ENCODE measurements at regions not wholly inside any gene's neighbourhood (a gene's known extent, or its start where the extent isn't known, plus 50 kb on each side); places are given as distances from the start of the nearest gene placed in this dataset.
"Not testable (repeated sequence)": the region's sequence is repeated elsewhere in the genome, so short reads cannot be mapped to it uniquely, and the experiment has no call there.

- Histone ChIP-seq H3K4me3 (no peak overlapping the region), H3K9me3 (no peaks in the 10 kb centered on the region), H3K27me3 (no peaks in the 10 kb centered on the region), H3K4me1 (no peaks in the 10 kb centered on the region), H3K36me3 (no peaks in the 10 kb centered on the region), H3K27ac (no peak overlapping the region)
- no peak for DNase-seq
- TF ChIP-seq CTCF (IDR thresholded peaks at IDR 0.05), result no peak
- intact Hi-C loops (cut with DNase I; ENCODE audit: low total_unique reads), result no loop called here
Measured at GRCh38 chr3:118799303-118799702, 235.3 kb downstream of the IGSF11 start.

- no peaks in the 10 kb centered on the region for H3K27me3 ChIP-seq
- DNase-seq, result no peak
- no peak overlapping the region for H3K4me3 ChIP-seq
- H3K4me1 ChIP-seq, result no peaks in the 10 kb centered on the region
- H3K9me3 ChIP-seq, result no peaks in the 10 kb centered on the region
- intact Hi-C loops (cut with DNase I; ENCODE audit: low total_unique reads), result no loop called here
- no peaks in the 10 kb centered on the region for H3K36me3 ChIP-seq
- TF ChIP-seq CTCF (IDR thresholded peaks at IDR 0.05), result no peak
- H3K27ac ChIP-seq, result no peak overlapping the region
Measured at GRCh38 chr3:118801899-118802298, 232.7 kb downstream of the IGSF11 start.

GRCh38 chr3:118802325-118803095, 232.1 kb downstream of the IGSF11 start:
- Histone ChIP-seq H3K27ac (no peak overlapping the region), H3K4me3 (no peak overlapping the region), H3K9me3 (no peaks in the 10 kb centered on the region), H3K27me3 (no peaks in the 10 kb centered on the region), H3K4me1 (no peaks in the 10 kb centered on the region), H3K36me3 (no peaks in the 10 kb centered on the region)
- DNase-seq, result no peak
- intact Hi-C loops (cut with DNase I; ENCODE audit: low total_unique reads), result no loop called here
- TF ChIP-seq CTCF (IDR thresholded peaks at IDR 0.05), result no peak

GRCh38 chr3:118803096-118803476, 231.6 kb downstream of the IGSF11 start:
- no peaks in the 10 kb centered on the region for H3K9me3 ChIP-seq
- no peak overlapping the region for H3K4me3 ChIP-seq
- H3K4me1 ChIP-seq, result no peaks in the 10 kb centered on the region
- intact Hi-C loops (cut with DNase I; ENCODE audit: low total_unique reads), result no loop called here
- H3K36me3 ChIP-seq, result no peaks in the 10 kb centered on the region
- H3K27me3 ChIP-seq, result no peaks in the 10 kb centered on the region
- H3K27ac ChIP-seq, result no peak overlapping the region
- no peak for DNase-seq
- no peak for TF ChIP-seq CTCF (IDR thresholded peaks at IDR 0.05)

GRCh38 chr3:118805007-118805406, 229.6 kb downstream of the IGSF11 start:
- Histone ChIP-seq H3K9me3 (no peaks in the 10 kb centered on the region), H3K4me1 (no peaks in the 10 kb centered on the region), H3K27ac (no peak overlapping the region), H3K36me3 (no peaks in the 10 kb centered on the region), H3K27me3 (no peaks in the 10 kb centered on the region), H3K4me3 (no peak overlapping the region)
- DNase-seq, result no peak
- no peak for TF ChIP-seq CTCF (IDR thresholded peaks at IDR 0.05)
- intact Hi-C loops (cut with DNase I; ENCODE audit: low total_unique reads), result no loop called here

- no peaks in the 10 kb centered on the region for H3K4me1 ChIP-seq
- TF ChIP-seq CTCF (IDR thresholded peaks at IDR 0.05), result no peak
- H3K27ac ChIP-seq, result no peak overlapping the region
- H3K27me3 ChIP-seq, result no peaks in the 10 kb centered on the region
- no peak overlapping the region for H3K4me3 ChIP-seq
- no peaks in the 10 kb centered on the region for H3K9me3 ChIP-seq
- no peaks in the 10 kb centered on the region for H3K36me3 ChIP-seq
- no peak for DNase-seq
- intact Hi-C loops (cut with DNase I; ENCODE audit: low total_unique reads), result no loop called here
Measured at GRCh38 chr3:118806423-118806822, 228.2 kb downstream of the IGSF11 start.

- H3K9me3 ChIP-seq; H3K4me1 ChIP-seq; H3K27ac ChIP-seq; intact Hi-C loops (cut with DNase I; ENCODE audit: low total_unique reads); DNase-seq; H3K27me3 ChIP-seq; H3K4me3 ChIP-seq; H3K36me3 ChIP-seq: not testable (repeated sequence)
Measured at GRCh38 chr3:118807349-118807748, 227.3 kb downstream of the IGSF11 start.
